HG02623 (cell line): ENCODE measurements at regions not wholly inside any gene's neighbourhood (a gene's known extent, or its start where the extent isn't known, plus 50 kb on each side); places are given as distances from the start of the nearest gene placed in this dataset.
"Not testable (repeated sequence)": the region's sequence is repeated elsewhere in the genome, so short reads cannot be mapped to it uniquely, and the experiment has no call there.

ENCODE experiments used
- ATAC-seq: cut with Tn5 transposase; IDR thresholded peaks from one replicate; pipeline ENCODE4 v1.9.1; 2021; ENCODE audit warnings: moderate library complexity; ENCODE audit not compliant: unreplicated experiment

- no peak for ATAC-seq
Observed at GRCh38 chr5:38149815-38150195, 108.6 kb upstream of the EGFLAM start.

DNA sequence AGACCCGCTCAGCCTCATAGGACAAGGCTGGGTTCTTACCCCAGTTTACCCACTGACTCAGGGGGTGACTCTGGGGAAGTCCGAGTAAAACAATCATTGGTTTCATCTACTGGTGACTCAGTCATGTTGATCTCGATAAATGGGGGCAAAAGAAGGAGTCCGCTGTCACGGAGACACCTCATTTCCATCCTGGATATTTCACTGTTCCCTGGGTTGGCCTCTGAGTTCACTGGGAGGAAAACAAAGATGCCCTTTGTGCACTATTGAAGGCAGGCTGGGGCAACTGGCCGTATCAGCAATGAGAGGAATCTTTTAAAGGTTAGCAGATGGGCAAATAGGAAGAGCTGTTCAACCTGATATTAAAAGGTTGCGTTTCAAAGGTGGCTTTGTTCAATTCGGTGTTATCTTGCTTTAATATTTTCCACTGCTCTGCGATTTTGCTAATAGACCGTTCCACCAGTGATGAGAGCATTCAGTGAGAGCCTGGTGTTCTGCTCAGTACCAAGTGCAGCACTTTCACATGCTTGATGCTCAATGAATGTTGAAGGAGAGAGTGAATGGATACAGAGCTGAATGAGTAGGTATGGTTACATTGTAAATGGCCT is 110.2 kb upstream of the EGFLAM start:
- ATAC-seq = no peak

DNA sequence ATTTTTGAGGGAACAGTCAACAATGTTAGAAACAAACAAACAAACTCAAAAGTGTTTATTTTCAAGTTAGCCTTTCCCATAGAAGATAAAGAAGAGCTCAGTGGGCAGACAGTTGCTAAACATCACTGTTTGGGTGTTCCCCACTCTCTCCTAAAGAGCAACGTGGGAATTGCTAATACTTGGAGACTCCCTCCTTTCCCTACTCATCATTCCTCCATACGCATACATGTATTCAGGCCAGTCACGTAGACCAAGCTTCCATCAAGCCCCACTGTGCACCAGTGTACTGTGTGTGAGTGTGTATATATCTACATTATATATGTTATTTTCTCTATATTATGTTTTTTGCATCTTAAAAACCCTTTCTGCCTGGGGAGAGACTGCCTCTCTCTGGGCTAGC is 115.0 kb upstream of the EGFLAM start:
- no peak for ATAC-seq

DNA sequence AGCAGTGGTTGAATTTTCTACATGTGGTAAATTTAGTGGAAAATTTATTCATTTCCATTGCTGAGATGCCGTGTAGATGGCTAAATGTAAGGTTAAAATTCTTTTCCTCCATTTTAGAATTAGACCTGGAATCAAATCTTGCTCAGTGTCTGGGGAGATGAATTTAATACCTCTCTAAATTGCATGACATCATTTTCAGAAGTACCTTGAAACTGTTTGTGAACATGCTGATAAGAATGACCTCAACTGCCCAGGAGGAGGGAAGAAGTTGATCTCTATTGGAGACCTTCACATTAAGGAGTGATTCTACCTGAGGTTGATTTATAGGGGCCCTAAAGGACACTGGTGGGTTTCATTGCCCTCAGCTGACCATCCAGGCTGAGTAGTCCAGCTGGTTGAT is 116.7 kb upstream of the EGFLAM start:
- ATAC-seq = no peak

GRCh38 chr5:38138574-38138973 is 119.8 kb upstream of the EGFLAM start:
- ATAC-seq = no peak

DNA sequence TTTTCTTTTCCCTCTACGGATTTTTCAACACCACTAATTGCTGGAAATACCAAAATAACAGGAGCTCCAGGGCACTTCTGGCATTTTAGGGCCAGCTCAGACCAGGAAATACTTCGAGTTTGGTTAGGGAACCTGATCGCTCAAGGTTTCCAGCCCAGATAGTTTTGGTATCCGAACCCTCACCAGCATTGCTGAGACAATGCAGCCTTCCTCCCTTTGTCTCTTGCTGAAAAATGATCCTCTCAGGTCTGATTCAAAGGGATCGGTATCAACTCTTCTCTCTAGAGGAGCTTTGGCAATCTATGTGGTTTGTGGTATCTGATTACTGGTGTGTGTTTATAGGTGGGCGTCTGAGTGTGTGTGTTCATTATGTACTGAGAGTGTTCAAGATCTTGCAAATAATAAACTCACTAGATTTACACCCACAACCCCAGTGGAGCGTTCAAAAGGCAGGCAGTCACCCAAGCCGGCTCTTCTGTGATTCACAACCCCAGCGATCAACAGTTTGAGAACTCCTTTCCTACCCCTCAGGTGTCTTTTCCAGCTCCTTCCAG is 122.8 kb upstream of the EGFLAM start:
- no peak for ATAC-seq

- no peak for ATAC-seq
Observed at GRCh38 chr5:38134810-38135209, 123.5 kb upstream of the EGFLAM start.

GRCh38 chr5:38134294-38134693 is 124.1 kb upstream of the EGFLAM start:
- not testable (repeated sequence) for ATAC-seq

- no peak for ATAC-seq
Observed at GRCh38 chr5:38131686-38132085, 126.7 kb upstream of the EGFLAM start.

- no peak for ATAC-seq
Observed at GRCh38 chr5:38124321-38124720, 134.0 kb upstream of the EGFLAM start.

- no peak for ATAC-seq
Observed at GRCh38 chr5:38121420-38121819, 136.9 kb upstream of the EGFLAM start.

- ATAC-seq = no peak
Observed at GRCh38 chr5:38119836-38120235, 138.5 kb upstream of the EGFLAM start.

GRCh38 chr5:38117784-38118479 is 140.4 kb upstream of the EGFLAM start:
- no peak for ATAC-seq

- no peak for ATAC-seq
Observed at GRCh38 chr5:38115318-38115827, 143.0 kb upstream of the EGFLAM start.

DNA sequence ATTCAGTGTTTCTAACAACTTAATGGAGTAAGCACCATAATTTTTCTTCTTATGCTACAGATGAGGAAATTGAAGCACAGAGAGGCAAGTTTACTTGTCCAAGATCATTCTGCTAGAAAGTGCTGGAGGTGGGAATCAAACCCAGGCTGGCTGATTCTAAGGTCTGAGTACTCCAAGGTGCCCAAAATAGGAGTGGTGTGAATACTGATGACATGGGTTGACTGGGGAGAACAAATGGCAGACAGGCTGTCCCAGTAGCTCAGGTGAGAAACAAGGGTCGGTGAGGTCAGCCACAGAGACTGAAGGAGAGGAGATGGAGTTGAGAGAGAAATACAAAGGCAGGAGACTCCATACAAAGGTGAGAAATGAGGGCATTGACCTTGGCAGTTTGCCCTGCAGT is 144.5 kb upstream of the EGFLAM start:
- no peak for ATAC-seq

- no peak for ATAC-seq
Observed at GRCh38 chr5:38113456-38113855, 144.9 kb upstream of the EGFLAM start.

GRCh38 chr5:38112938-38113337 is 145.4 kb upstream of the EGFLAM start:
- no peak for ATAC-seq

GRCh38 chr5:38110130-38110529 is 148.2 kb upstream of the EGFLAM start:
- no peak for ATAC-seq

DNA sequence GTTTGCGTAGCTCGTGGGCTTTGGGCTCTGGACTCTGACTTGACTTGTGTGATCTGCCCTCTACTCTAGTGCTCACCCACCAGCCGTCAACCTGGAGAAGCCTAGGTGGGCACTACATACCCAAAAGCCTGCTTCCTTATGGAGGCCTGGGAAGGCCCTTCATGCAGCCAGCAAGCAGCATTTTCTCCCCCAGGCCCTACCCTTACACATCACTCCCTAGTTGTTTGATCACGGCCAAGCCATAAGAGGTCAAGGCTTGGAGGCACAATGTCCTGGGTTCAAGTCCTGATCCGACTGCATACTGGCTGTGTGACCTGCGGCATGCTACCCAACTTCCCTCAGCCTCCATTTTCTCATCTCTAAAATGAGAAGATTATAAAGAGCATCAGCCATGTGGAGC is 151.3 kb upstream of the EGFLAM start:
- no peak for ATAC-seq

GRCh38 chr5:38105801-38106200 is 152.6 kb upstream of the EGFLAM start:
- no peak for ATAC-seq

DNA sequence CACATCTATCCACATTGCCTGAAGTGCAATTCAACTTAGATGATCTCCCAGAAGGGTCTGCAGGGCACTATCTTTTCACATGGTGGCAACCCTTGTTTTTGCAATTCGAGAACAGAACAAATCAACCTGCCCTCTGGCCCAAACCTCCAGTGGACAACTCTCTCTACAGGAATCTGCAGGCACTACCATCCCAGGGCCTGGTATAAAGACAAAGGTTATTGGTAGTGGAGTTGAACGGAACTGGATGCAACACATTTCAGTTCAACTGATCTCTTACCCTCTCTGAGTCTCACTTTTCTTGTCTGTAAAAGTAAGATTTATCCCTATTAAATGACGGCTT is 153.2 kb upstream of the EGFLAM start:
- ATAC-seq = no peak

GRCh38 chr5:38104497-38105230 is 153.7 kb upstream of the EGFLAM start:
- ATAC-seq = no peak
